ENCODE measurements at regions not wholly inside any gene's neighbourhood (a gene's known extent, or its start where the extent isn't known, plus 50 kb on each side); places are given as distances from the start of the nearest gene placed in this dataset.

DNA sequence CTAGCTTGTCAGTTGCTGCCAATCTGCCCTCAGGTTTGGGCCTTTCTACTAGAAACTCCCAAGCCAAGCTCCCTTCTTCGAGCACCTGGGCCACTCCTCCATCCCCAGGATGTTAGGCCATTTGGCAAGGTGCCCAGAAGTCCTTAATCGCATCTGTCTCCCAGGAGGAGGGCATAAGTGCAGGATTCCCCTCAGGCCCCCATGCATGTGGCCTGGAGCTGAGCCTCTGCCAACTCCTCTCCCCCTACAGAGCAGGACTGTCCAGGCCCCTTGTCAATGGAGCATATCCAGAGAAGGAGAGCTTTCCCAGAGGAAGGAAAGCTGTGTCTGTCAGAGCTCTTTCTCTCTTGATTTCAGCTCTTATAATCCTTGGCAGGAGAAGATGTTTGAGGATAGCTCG, 182.6 kb upstream of the ROPN1 start:
- H3K4me3 ChIP-seq (ENCODE audit: low read depth, low read length) = no peak overlapping the region
- TF ChIP-seq, protein P1, sequence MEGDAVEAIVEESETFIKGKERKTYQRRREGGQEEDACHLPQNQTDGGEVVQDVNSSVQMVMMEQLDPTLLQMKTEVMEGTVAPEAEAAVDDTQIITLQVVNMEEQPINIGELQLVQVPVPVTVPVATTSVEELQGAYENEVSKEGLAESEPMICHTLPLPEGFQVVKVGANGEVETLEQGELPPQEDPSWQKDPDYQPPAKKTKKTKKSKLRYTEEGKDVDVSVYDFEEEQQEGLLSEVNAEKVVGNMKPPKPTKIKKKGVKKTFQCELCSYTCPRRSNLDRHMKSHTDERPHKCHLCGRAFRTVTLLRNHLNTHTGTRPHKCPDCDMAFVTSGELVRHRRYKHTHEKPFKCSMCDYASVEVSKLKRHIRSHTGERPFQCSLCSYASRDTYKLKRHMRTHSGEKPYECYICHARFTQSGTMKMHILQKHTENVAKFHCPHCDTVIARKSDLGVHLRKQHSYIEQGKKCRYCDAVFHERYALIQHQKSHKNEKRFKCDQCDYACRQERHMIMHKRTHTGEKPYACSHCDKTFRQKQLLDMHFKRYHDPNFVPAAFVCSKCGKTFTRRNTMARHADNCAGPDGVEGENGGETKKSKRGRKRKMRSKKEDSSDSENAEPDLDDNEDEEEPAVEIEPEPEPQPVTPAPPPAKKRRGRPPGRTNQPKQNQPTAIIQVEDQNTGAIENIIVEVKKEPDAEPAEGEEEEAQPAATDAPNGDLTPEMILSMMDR (IDR thresholded peaks at IDR 0.05; ENCODE audit: low read depth, low read length) = no peak

DNA sequence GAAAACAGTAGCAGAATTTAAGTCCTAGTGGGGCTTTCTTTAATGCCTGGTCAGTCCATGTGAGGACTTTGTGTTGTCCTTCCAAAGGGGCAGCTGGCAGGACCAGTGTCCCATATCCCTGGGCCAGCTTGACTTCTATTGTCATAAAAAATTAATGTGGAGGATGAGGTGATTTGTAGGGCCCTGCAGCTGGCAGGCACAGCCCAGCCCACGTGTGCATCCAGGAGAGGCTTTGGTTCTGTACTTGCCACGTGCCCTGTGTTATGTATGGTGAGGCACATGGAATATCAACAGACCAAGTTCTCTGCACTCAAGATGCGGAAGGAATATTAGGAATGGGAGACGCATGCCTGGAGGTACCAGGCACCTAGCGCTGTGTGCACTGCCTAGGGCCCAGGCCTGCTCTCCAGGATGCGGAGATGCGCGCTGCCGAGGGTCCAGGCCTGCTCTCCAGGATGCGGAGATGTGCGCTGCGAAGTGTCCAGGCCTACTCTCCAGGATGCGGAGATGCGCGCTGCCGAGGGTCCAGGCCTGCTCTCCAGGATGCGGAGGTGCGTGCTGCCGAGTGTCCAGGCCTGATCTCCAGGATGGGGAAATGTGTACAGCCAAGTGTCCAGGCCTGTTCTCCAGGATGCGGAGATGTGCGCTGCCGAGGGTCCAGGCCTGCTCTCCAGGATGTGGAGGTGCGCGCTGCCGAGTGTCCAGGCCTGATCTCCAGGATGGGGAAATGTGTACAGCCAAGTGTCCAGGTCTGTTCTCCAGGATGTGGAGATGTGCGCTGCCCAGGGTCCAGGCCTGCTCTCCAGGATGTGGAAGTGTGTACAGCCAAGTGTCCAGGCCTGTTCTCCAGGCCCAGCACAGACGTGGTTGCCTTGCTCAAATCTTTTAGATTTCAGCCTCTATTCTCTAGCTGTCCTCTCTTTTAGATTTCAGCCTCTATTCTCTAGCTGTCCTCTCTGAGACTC, 183.3 kb upstream of the ROPN1 start:
- TF ChIP-seq, protein P1 (IDR thresholded peaks at IDR 0.05; ENCODE audit: low read depth, low read length) = no peak
- no peak overlapping the region for H3K4me3 ChIP-seq (ENCODE audit: low read depth, low read length)

DNA sequence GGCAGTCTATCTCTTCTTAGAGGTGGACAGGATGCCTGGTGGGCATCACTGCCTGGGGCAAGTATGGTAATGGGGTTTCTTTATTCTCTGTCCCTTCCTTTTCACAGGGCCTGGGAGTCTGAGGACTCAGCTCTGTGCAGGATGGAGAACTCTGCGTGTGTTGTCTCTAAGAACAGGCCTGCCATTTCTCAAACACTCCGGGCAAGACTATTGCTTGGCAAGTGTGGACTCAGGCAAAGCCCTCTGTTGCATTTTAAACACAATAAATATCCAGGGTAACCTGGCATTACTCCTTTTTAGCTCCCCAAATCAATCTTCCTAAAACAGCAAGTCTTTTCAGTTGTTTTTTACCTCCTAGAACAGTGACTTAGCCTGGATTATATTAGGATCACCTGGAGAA, 185.1 kb upstream of the ROPN1 start:
- TF ChIP-seq, protein P1 (IDR thresholded peaks at IDR 0.05; ENCODE audit: low read depth, low read length) = no peak
- no peak overlapping the region for H3K4me3 ChIP-seq (ENCODE audit: low read depth, low read length)

DNA sequence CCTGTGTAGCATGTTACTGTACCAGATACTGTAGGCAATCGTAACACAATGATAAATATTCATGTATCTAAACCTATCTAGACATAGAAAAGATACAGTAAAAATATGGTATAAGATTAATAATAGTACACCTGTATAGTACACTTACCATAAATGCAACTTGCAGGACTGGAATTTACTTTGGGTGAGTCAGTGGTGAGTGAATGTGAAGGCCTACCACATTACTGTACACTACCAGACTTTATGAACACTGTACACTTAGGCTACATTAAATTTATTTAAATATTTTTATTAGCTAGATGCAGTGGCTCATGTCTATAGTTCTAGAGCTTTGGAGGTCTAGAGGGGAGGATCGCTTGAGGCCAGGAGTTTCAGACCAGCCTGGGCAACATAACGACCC, 186.6 kb upstream of the ROPN1 start:
- H3K4me3 ChIP-seq (ENCODE audit: low read depth, low read length) = no peak overlapping the region
- TF ChIP-seq, protein P1 (IDR thresholded peaks at IDR 0.05; ENCODE audit: low read depth, low read length) = no peak

DNA sequence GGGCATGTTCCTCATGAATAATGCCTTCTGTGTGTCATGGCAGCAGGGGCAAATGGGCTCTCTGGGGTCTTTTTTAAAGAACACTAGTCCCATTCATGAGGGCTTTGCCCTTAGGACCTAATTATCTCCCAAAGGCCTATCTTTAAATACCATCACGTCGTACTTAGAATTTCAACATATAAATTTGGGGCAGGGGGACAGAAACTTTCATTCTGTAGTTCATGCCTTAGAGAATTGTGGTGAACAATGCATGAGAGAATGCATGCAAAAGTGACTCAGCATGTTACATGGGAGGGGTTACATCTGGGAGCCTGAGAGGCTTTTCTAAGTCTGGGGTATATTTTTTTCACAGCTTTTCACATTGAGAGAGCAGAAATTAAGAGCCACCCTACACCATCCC, 208.5 kb upstream of the ROPN1 start:
- H3K4me3 ChIP-seq (ENCODE audit: low read depth, low read length) = no peak overlapping the region
- TF ChIP-seq, protein P1 (IDR thresholded peaks at IDR 0.05; ENCODE audit: low read depth, low read length) = no peak

DNA sequence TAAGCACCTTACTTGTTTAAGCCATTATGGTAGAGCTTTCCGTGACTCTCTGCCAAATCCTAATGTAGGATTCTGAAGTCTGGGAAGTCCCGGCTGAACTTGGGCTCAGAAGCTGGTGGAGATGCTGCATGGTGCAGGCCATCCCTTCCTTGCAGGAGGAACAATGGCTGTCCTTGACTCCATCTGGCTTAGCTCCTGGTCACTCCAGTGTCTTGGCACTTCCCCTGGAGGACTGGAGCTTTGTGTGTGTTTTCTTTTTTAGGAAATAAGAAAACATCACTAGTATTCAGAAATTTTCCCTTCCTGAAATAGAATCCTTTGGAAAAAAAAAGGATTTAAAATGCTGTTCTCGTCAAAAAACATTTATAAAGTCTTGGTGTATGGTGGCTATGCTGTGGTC, 209.3 kb upstream of the ROPN1 start:
- H3K4me3 ChIP-seq (ENCODE audit: low read depth, low read length) = no peak overlapping the region
- TF ChIP-seq, protein P1 (IDR thresholded peaks at IDR 0.05; ENCODE audit: low read depth, low read length) = no peak

DNA sequence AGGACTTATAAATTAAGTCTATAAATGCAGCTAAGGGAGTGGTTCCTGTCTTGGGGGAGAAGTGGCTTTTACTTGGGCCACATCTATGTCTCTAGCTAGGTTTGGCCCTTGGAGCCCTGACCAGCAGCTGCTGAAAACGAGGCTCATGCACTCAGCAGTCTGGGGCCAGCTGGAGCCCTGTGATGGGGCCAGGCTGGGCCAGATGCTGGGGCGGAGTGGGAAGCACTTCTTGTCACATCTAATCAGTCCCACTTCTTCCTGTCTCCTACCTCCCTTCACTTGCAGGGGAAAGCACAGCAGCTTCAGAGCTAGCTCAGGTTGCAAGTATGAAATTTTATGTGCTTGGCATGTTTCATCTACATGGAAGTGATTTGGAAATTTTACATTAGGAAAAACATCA, 209.9 kb upstream of the ROPN1 start:
- TF ChIP-seq, protein P1 (IDR thresholded peaks at IDR 0.05; ENCODE audit: low read depth, low read length) = no peak
- H3K4me3 ChIP-seq (ENCODE audit: low read depth, low read length) = no peak overlapping the region
